ENCODE measurements at regions not wholly inside any gene's neighbourhood (a gene's known extent, or its start where the extent isn't known, plus 50 kb on each side); places are given as distances from the start of the nearest gene placed in this dataset.

DNA sequence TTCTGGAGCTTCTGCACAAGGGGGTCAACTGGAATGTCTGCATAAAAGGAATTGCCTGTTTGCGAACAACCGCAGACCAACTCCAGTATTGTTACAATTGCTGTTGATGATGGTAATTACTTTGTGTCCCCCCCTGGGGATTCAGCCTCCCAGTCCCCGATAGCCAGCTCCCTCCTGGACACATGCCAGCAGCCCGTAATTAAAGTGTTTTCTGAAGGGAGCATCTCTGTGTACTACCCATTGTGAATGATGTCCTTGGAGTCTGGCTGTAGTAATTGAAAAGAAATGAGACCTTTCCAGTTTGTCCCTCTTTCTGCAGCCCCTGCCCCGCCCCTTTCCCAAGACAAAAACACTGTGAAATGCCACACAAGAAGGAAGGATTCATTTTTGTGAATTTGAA lies 377.1 kb upstream of the LCORL start:
- SMC1A ChIA-PET (ENCODE audit: uncharacterized antibody, unreplicated experiment): no interaction called here
- in situ Hi-C loops (cut with MboI) (no loop called here), intact Hi-C loops (cut with micrococcal nuclease; ENCODE audit: unreplicated experiment) (no loop called here)
- H2AFZ ChIP-seq (ENCODE audit: control insufficient read depth, low read depth, low read length): no peak overlapping the region
- no peaks in the 10 kb centered on the region for H3K79me2 ChIP-seq (ENCODE audit: control insufficient read depth, insufficient read depth, low read length)
- no peaks in the 10 kb centered on the region for H3K4me1 ChIP-seq (ENCODE audit: control insufficient read depth, insufficient read depth, low read length)
- H3K4me2 ChIP-seq (ENCODE audit: control insufficient read depth, insufficient read depth): no peak overlapping the region
- FAIRE-seq: no peak
- H3K4me3 ChIP-seq: no peak overlapping the region
- no peaks in the 10 kb centered on the region for H3K27me3 ChIP-seq (replicated peaks in 1 of 2; ENCODE audit: control insufficient read depth in 2 of 2, insufficient read depth in 2 of 2, low read length in 1 of 2)
- H3K36me3 ChIP-seq (ENCODE audit: control insufficient read depth in 2 of 2, insufficient read depth in 2 of 2, low read length in 1 of 2): no peaks in the 10 kb centered on the region
- CTCF ChIA-PET: no interaction called here
- WGBS (ENCODE audit: insufficient coverage, insufficient replicate concordance, low lambda C conversion rate, missing lambda C conversion rate): 40% methylated on average over 5 of the region's 5 CpGs
- no peaks in the 10 kb centered on the region for H4K20me1 ChIP-seq (ENCODE audit: control insufficient read depth, insufficient read depth)
- BruUV-seq (replicated peaks): no TSS peak
- no peak overlapping the region for H3K27ac ChIP-seq (ENCODE audit: control insufficient read depth, insufficient read depth)
- ATAC-seq: no peak
- TF ChIP-seq WRNIP1 (IDR thresholded peaks at IDR 0.05; ENCODE audit: borderline replicate concordance, low read depth, low read length) (no peak), STAT3 (IDR thresholded peaks at IDR 0.05; ENCODE audit: low read depth, low read length) (no peak), ZZZ3 (IDR thresholded peaks at IDR 0.05; ENCODE audit: control insufficient read depth, insufficient read length, low read depth) (no peak), BHLHE40 (IDR thresholded peaks at IDR 0.05; ENCODE audit: borderline replicate concordance in 1 of 2, low read depth in 2 of 2, low read length in 1 of 2) (no peak), SREBF2 (IDR thresholded peaks at IDR 0.05; ENCODE audit: low read length) (no peak), CREB1 (IDR thresholded peaks at IDR 0.05; ENCODE audit: low read depth) (no peak), MEF2B (IDR thresholded peaks at IDR 0.05; ENCODE audit: partially characterized antibody, poor library complexity, severe bottlenecking) (no peak), NFYB (IDR thresholded peaks at IDR 0.05; ENCODE audit: insufficient read depth, low read depth, low read length) (no peak), IKZF2 (IDR thresholded peaks at IDR 0.05) (no peak), MEF2A (IDR thresholded peaks at IDR 0.05; ENCODE audit: insufficient read depth, low read depth, low read length) (no peak), SMAD5 (IDR thresholded peaks at IDR 0.05; ENCODE audit: low read depth) (no peak), EP300 (IDR thresholded peaks at IDR 0.05; ENCODE audit: borderline replicate concordance in 1 of 2, control insufficient read depth in 1 of 2, low read depth in 2 of 2, low read length in 2 of 2) (no peak), TBL1XR1 (IDR thresholded peaks at IDR 0.05; ENCODE audit: low read depth, low read length) (no peak), ETV6 (conservative IDR thresholded peaks at IDR 0.05 in 1 of 2, IDR thresholded peaks at IDR 0.05 in 1 of 2; ENCODE audit: borderline replicate concordance in 1 of 2, low read depth in 1 of 2) (no peak), ZNF622 (IDR thresholded peaks at IDR 0.05) (no peak)
- TF ChIP-seq, protein P1, sequence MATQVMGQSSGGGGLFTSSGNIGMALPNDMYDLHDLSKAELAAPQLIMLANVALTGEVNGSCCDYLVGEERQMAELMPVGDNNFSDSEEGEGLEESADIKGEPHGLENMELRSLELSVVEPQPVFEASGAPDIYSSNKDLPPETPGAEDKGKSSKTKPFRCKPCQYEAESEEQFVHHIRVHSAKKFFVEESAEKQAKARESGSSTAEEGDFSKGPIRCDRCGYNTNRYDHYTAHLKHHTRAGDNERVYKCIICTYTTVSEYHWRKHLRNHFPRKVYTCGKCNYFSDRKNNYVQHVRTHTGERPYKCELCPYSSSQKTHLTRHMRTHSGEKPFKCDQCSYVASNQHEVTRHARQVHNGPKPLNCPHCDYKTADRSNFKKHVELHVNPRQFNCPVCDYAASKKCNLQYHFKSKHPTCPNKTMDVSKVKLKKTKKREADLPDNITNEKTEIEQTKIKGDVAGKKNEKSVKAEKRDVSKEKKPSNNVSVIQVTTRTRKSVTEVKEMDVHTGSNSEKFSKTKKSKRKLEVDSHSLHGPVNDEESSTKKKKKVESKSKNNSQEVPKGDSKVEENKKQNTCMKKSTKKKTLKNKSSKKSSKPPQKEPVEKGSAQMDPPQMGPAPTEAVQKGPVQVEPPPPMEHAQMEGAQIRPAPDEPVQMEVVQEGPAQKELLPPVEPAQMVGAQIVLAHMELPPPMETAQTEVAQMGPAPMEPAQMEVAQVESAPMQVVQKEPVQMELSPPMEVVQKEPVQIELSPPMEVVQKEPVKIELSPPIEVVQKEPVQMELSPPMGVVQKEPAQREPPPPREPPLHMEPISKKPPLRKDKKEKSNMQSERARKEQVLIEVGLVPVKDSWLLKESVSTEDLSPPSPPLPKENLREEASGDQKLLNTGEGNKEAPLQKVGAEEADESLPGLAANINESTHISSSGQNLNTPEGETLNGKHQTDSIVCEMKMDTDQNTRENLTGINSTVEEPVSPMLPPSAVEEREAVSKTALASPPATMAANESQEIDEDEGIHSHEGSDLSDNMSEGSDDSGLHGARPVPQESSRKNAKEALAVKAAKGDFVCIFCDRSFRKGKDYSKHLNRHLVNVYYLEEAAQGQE (IDR thresholded peaks at IDR 0.05; ENCODE audit: low read depth, low read length): no peak
- TF ChIP-seq, protein P2, sequence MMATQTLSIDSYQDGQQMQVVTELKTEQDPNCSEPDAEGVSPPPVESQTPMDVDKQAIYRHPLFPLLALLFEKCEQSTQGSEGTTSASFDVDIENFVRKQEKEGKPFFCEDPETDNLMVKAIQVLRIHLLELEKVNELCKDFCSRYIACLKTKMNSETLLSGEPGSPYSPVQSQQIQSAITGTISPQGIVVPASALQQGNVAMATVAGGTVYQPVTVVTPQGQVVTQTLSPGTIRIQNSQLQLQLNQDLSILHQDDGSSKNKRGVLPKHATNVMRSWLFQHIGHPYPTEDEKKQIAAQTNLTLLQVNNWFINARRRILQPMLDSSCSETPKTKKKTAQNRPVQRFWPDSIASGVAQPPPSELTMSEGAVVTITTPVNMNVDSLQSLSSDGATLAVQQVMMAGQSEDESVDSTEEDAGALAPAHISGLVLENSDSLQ (IDR thresholded peaks at IDR 0.05): no peak
- DNase-seq (ENCODE audit: low read depth, low spot score): no peak
- no peak overlapping the region for H3K9ac ChIP-seq (ENCODE audit: control insufficient read depth, insufficient read depth, low read length)
- H3K9me3 ChIP-seq (replicated peaks; ENCODE audit: control insufficient read depth, insufficient read depth, low read length): no peaks in the 10 kb centered on the region
- POLR2A ChIA-PET: no interaction called here
- RAD21 ChIA-PET (ENCODE audit: unreplicated experiment): no interaction called here

Data from GM12878 (cell line).